ENCODE measurements at regions not wholly inside any gene's neighbourhood (a gene's known extent, or its start where the extent isn't known, plus 50 kb on each side); places are given as distances from the start of the nearest gene placed in this dataset.

- TF ChIP-seq CTCF (conservative IDR thresholded peaks at IDR 0.05 in 1 of 2, IDR thresholded peaks at IDR 0.05 in 1 of 2; ENCODE audit: extremely low read depth in 1 of 2, insufficient read depth in 1 of 2, low read depth in 1 of 2, low read length in 2 of 2) (no peak), EZH2 (IDR thresholded peaks at IDR 0.05; ENCODE audit: borderline replicate concordance, low read length) (no peak)
Measured at GRCh38 chr5:92835712-92836111, 745.3 kb downstream of the NR2F1-AS1 start.
